HG02973 (cell line): ENCODE measurements at regions not wholly inside any gene's neighbourhood (a gene's known extent, or its start where the extent isn't known, plus 50 kb on each side); places are given as distances from the start of the nearest gene placed in this dataset.
"Not testable (repeated sequence)": the region's sequence is repeated elsewhere in the genome, so short reads cannot be mapped to it uniquely, and the experiment has no call there.

Experiments used
- ATAC-seq: cut with Tn5 transposase; IDR thresholded peaks from one replicate; pipeline ENCODE4 v1.9.1; 2021; ENCODE audit warnings: moderate library complexity; ENCODE audit not compliant: unreplicated experiment

GRCh38 chr7:73176813-73177212 is 91.0 kb upstream of the SPDYE9 start:
- not testable (repeated sequence) for ATAC-seq

GRCh38 chr7:73175322-73175721 is 89.5 kb upstream of the SPDYE9 start:
- not testable (repeated sequence) for ATAC-seq

GRCh38 chr7:73170902-73171301 is 85.1 kb upstream of the SPDYE9 start:
- not testable (repeated sequence) for ATAC-seq

GRCh38 chr7:73170415-73170814 is 84.6 kb upstream of the SPDYE9 start:
- not testable (repeated sequence) for ATAC-seq

- not testable (repeated sequence) for ATAC-seq
Measured at GRCh38 chr7:73166152-73166551, 80.3 kb upstream of the SPDYE9 start.

GRCh38 chr7:73162680-73163079 is 76.8 kb upstream of the SPDYE9 start:
- not testable (repeated sequence) for ATAC-seq

- not testable (repeated sequence) for ATAC-seq
Measured at GRCh38 chr7:73161727-73162126, 75.9 kb upstream of the SPDYE9 start.

GRCh38 chr7:73157169-73157661 is 71.4 kb upstream of the SPDYE9 start:
- not testable (repeated sequence) for ATAC-seq

GRCh38 chr7:73156510-73157168 is 70.8 kb upstream of the SPDYE9 start:
- ATAC-seq, result not testable (repeated sequence)

GRCh38 chr7:73154586-73155038 is 68.8 kb upstream of the SPDYE9 start:
- ATAC-seq, result peak; percentile 90

- not testable (repeated sequence) for ATAC-seq
Measured at GRCh38 chr7:73153921-73154585, 68.2 kb upstream of the SPDYE9 start.

GRCh38 chr7:73148570-73148969 is 62.7 kb upstream of the SPDYE9 start:
- ATAC-seq, result not testable (repeated sequence)

- ATAC-seq, result not testable (repeated sequence)
Measured at GRCh38 chr7:73147681-73148080, 61.8 kb upstream of the SPDYE9 start.

- ATAC-seq, result not testable (repeated sequence)
Measured at GRCh38 chr7:73143993-73144392, 58.2 kb upstream of the SPDYE9 start.

GRCh38 chr7:73137922-73138321 is 52.1 kb upstream of the SPDYE9 start:
- ATAC-seq, result not testable (repeated sequence)
